ENCODE measurements at regions not wholly inside any gene's neighbourhood (a gene's known extent, or its start where the extent isn't known, plus 50 kb on each side); places are given as distances from the start of the nearest gene placed in this dataset.

DNA sequence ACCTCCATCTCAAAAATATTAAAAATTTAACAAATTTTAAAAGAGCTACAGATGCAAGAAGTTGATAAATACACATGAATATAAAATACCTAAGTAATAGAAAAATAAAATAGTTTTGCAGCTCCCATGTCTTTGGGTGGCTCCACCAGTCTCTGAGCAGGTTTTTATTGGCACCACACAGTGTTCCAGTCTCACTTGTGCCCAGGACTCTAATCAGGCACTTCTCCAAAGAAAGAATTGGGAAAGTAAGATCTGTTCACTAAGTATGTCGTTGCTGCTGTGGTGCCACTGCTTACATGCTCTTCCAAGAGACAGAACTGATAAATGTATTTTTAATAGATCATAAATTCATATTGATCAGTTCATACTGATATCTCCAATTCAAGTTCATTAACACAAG is 92.5 kb upstream of the ABI3BP start:
- no peaks in the 10 kb centered on the region for H3K4me1 ChIP-seq (ENCODE audit: low read depth)
- ATAC-seq (no peak), DNase-seq (no peak)
- no peaks in the 10 kb centered on the region for H3K36me3 ChIP-seq (ENCODE audit: low read depth)
- no peaks in the 10 kb centered on the region for H3K9me3 ChIP-seq
- TF ChIP-seq CTCF (IDR thresholded peaks at IDR 0.05): no peak
- H3K4me3 ChIP-seq: no peak overlapping the region
- intact Hi-C loops (cut with DNase I, micrococcal nuclease): no loop called here

GRCh38 chr3:101084404-101084803 is 91.2 kb upstream of the ABI3BP start:
- ATAC-seq (no peak), DNase-seq (no peak)
- no peaks in the 10 kb centered on the region for H3K4me1 ChIP-seq (ENCODE audit: low read depth)
- no peak for TF ChIP-seq CTCF (IDR thresholded peaks at IDR 0.05)
- no peak overlapping the region for H3K4me3 ChIP-seq
- H3K9me3 ChIP-seq: no peaks in the 10 kb centered on the region
- H3K36me3 ChIP-seq (ENCODE audit: low read depth): no peaks in the 10 kb centered on the region
- intact Hi-C loops (cut with DNase I, micrococcal nuclease): no loop called here

DNA sequence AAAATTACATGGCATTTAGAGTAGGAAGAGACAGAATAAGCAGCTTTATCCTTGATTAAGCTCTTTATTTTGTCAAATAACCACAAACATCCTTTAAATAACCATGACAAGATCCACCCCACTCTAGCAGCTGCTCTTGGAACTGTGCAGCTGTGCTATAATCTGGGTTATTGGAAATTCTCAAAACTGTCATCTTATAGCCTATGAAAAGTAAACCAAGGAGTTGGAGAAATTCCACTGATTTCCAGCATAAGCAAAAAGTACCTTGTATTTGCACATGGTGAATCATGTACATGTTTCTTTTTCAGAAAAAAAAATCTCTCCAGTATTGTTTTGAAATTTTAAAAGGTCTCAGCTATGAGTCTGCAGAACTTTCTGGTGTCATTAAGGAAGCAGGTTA is 88.8 kb upstream of the ABI3BP start:
- Histone ChIP-seq H3K4me1 (ENCODE audit: low read depth) (no peaks in the 10 kb centered on the region), H3K36me3 (ENCODE audit: low read depth) (no peaks in the 10 kb centered on the region), H3K4me3 (no peak overlapping the region), H3K9me3 (no peaks in the 10 kb centered on the region)
- no peak for TF ChIP-seq CTCF (IDR thresholded peaks at IDR 0.05)
- no peak for DNase-seq
- no peak for ATAC-seq
- intact Hi-C loops (cut with DNase I, micrococcal nuclease): no loop called here

DNA sequence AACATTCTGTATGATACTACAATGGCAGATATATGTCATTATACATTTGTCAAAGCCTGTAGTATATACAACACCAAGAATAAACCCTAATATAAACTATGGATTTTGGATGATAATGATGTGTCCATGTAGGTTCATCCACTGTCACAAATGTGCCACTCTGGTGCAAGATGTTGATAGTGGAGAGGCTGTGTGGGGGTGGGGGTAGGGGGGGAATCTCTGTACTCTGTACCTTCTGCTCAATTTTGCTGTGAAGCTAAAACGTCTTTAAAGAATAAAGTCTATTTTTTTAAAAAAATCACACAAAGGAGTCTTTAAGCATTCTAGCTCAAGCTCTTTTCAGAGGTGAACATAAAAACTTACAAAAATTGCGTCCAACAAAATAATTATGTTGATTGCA is 88.2 kb upstream of the ABI3BP start:
- intact Hi-C loops (cut with DNase I, micrococcal nuclease): no loop called here

DNA sequence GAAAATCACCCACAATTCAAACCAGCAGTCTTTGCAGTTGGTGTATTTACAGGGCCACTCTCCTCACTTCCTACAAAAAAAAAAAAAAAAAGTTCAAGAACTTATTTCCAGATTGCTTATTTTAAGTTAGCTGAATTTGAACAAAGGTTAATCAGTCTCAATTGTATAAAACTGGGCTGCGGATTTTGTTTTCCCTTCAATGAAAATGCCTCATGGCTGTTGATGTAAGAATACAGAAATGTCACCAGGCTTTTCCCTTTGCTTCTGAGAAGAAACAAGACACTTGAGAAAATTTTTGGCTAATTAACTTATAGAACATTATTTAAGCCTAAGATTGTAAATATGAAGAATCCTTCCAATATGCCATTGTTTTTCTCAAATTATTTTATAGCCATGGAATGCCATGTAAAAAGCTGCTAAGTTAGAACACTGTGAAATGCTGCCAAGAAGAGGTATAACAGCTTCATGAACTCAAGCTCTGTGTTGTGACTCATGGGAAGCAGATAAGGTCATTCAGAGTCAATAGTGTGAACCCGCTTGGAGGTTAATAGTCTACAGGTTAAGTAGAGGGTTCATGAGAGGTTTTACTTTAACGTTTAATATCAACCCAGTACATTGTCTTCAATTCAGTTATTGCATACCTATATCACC is 84.3 kb upstream of the ABI3BP start:
- ATAC-seq (peak; percentile 45), DNase-seq (peak in 1 of 3 donors; percentile 33)
- Histone ChIP-seq H3K4me1 (ENCODE audit: low read depth) (peaks cover 2% of the 10 kb centered on the region), H3K4me3 (no peak overlapping the region), H3K9me3 (no peaks in the 10 kb centered on the region), H3K36me3 (ENCODE audit: low read depth) (no peaks in the 10 kb centered on the region)
- TF ChIP-seq CTCF (IDR thresholded peaks at IDR 0.05): no peak
- intact Hi-C loops (cut with DNase I, micrococcal nuclease): no loop called here

More for the DNA sequence above, 88.2 kb upstream of the ABI3BP start:
- Histone ChIP-seq H3K36me3 (ENCODE audit: low read depth) (no peaks in the 10 kb centered on the region), H3K4me1 (ENCODE audit: low read depth) (no peaks in the 10 kb centered on the region), H3K9me3 (no peaks in the 10 kb centered on the region), H3K4me3 (no peak overlapping the region)
- TF ChIP-seq CTCF (IDR thresholded peaks at IDR 0.05): no peak
- ATAC-seq (no peak), DNase-seq (no peak)

DNA sequence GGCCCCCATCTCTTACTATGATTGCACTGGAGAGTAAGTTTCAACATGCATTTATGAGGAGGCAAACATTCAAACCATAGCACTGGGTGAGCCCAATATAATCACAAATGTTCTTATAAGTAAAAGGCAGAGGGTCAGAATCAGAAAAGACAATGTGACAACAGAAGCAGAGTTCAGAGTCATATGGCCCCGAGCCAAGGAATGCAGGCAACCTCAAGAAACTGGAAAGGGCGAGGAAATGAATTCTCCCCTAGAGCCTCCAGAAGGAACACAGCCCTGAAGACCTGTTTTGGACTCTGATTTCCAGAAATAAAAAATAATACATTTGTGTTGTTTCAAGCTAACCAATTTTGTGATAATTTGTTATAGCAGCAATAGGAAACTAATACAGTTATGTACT is 81.3 kb upstream of the ABI3BP start:
- DNase-seq (no peak), ATAC-seq (no peak)
- intact Hi-C loops (cut with DNase I, micrococcal nuclease): no loop called here
- Histone ChIP-seq H3K36me3 (ENCODE audit: low read depth) (no peaks in the 10 kb centered on the region), H3K4me3 (no peak overlapping the region), H3K4me1 (ENCODE audit: low read depth) (peaks cover 21% of the 10 kb centered on the region), H3K9me3 (no peaks in the 10 kb centered on the region)
- no peak for TF ChIP-seq CTCF (IDR thresholded peaks at IDR 0.05)

Measured in mucosa of descending colon (tissue), 3 donors.